ENCODE measurements at regions not wholly inside any gene's neighbourhood (a gene's known extent, or its start where the extent isn't known, plus 50 kb on each side); places are given as distances from the start of the nearest gene placed in this dataset.

DNA sequence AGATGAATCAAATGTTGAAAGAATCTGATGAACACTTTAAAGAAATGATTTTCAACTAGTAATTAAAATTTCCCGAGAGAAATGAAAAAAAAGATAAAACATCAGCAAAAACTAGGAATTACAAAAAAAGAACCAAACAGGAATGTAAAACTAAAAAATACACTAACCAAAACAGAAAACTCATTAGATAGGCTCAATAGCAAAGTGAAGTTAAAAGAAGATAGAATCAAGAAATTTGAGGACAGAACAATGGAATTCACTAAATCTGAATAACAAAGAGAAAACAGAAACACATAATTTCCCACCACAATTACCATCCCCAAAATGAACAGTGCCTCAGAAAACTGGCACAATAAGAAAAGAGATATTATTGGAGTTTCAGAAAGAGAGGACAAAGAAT lies 290.1 kb upstream of the CNTN4 start:
- DNase-seq, result no peak
- Histone ChIP-seq H3K79me2 (ENCODE audit: insufficient read depth, low read length) (no peaks in the 10 kb centered on the region), H3K9me3 (replicated peaks in 1 of 2; ENCODE audit: control insufficient read depth in 1 of 2, insufficient read depth in 1 of 2, low read length in 2 of 2) (peaks cover 24 to 34% of the 10 kb centered on the region in 2 donors), H3K27me3 (ENCODE audit: control insufficient read depth in 2 of 2, insufficient read depth in 2 of 2, low read length in 2 of 2) (no peaks in the 10 kb centered on the region), H3K36me3 (replicated peaks in 1 of 2; ENCODE audit: control insufficient read depth in 1 of 2, insufficient read depth in 2 of 2, low read length in 2 of 2) (no peaks in the 10 kb centered on the region), H3K4me1 (ENCODE audit: control insufficient read depth in 1 of 2, insufficient read depth in 2 of 2, low read length in 2 of 2) (no peaks in the 10 kb centered on the region), H3K9ac (ENCODE audit: insufficient read depth, low read length, poor library complexity, severe bottlenecking) (no peak overlapping the region), H4K20me1 (ENCODE audit: insufficient read depth, low read length) (no peaks in the 10 kb centered on the region), H3K27ac (ENCODE audit: low read depth in 1 of 2, low read length in 2 of 2) (no peak overlapping the region), H2AFZ (ENCODE audit: insufficient read depth, low read depth, low read length, poor library complexity, severe bottlenecking) (no peak overlapping the region), H3K4me3 (replicated peaks in 1 of 3; ENCODE audit: low read depth in 2 of 3, low read length in 3 of 3) (no peak overlapping the region), H3K4me2 (replicated peaks; ENCODE audit: extremely low read depth, low read length, poor library complexity, severe bottlenecking) (no peak overlapping the region)
- Mint-ChIP-seq H3K9me3 (peaks cover 5 to 23% (median 14%) of the 10 kb centered on the region in 7 donors), H3K27ac (no peak overlapping the region), H3K4me1 (no peaks in the 10 kb centered on the region), H3K36me3 (no peaks in the 10 kb centered on the region), H3K4me3 (no peak overlapping the region), H3K27me3 (ENCODE audit: low read depth in 3 of 3) (no peaks in the 10 kb centered on the region)
- TF ChIP-seq CTCF (IDR thresholded peaks at IDR 0.05), result no peak
- no CpG with 5 or more reads among the region's 1 CpG for WGBS (ENCODE audit: insufficient coverage)
- intact Hi-C loops (cut with micrococcal nuclease), result no loop called here

DNA sequence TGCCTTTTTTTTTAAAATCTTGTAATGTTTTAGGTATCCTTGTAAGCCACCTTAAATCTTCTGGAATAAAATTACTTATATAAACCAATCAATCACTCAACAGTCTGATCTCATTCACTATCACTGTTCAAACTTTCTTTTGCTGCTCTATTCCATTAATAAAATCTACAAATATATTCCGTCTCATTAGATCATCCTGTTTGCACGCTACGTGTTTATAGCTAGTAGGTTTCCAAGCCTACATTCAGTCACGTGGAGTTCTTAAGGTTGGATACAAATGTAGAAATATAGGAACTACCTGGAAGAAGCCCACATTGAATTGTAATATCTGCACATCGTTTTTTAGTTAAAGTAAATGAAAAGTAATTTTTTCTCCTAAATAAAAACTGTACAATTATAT lies 274.8 kb upstream of the CNTN4 start:
- intact Hi-C loops (cut with micrococcal nuclease), result no loop called here
- no peak for TF ChIP-seq CTCF (IDR thresholded peaks at IDR 0.05)
- H3K4me3 ChIP-seq (replicated peaks in 1 of 3; ENCODE audit: low read depth in 2 of 3, low read length in 3 of 3), result no peak overlapping the region
- Mint-ChIP-seq H3K27ac (no peak overlapping the region), H3K36me3 (no peaks in the 10 kb centered on the region), H3K4me3 (no peak overlapping the region), H3K27me3 (ENCODE audit: low read depth in 3 of 3) (no peaks in the 10 kb centered on the region), H3K4me1 (no peaks in the 10 kb centered on the region), H3K9me3 (peaks cover 0 to 3% (median 0%) of the 10 kb centered on the region in 7 donors)
- H3K79me2 ChIP-seq (ENCODE audit: insufficient read depth, low read length), result no peaks in the 10 kb centered on the region
- no peak overlapping the region for H2AFZ ChIP-seq (ENCODE audit: insufficient read depth, low read depth, low read length, poor library complexity, severe bottlenecking)
- no CpG with 5 or more reads among the region's 5 CpGs for WGBS (ENCODE audit: insufficient coverage)
- no peak overlapping the region for H3K4me2 ChIP-seq (replicated peaks; ENCODE audit: extremely low read depth, low read length, poor library complexity, severe bottlenecking)
- DNase-seq, result no peak
- no peaks in the 10 kb centered on the region for H3K27me3 ChIP-seq (ENCODE audit: control insufficient read depth in 2 of 2, insufficient read depth in 2 of 2, low read length in 2 of 2)
- H3K27ac ChIP-seq (ENCODE audit: low read depth in 1 of 2, low read length in 2 of 2), result no peak overlapping the region
- H3K9me3 ChIP-seq (replicated peaks in 1 of 2; ENCODE audit: control insufficient read depth in 1 of 2, insufficient read depth in 1 of 2, low read length in 2 of 2), result peaks cover 0 to 2% of the 10 kb centered on the region in 2 donors
- no peaks in the 10 kb centered on the region for H3K36me3 ChIP-seq (replicated peaks in 1 of 2; ENCODE audit: control insufficient read depth in 1 of 2, insufficient read depth in 2 of 2, low read length in 2 of 2)
- no peaks in the 10 kb centered on the region for H3K4me1 ChIP-seq (ENCODE audit: control insufficient read depth in 1 of 2, insufficient read depth in 2 of 2, low read length in 2 of 2)
- H4K20me1 ChIP-seq (ENCODE audit: insufficient read depth, low read length), result no peaks in the 10 kb centered on the region
- H3K9ac ChIP-seq (ENCODE audit: insufficient read depth, low read length, poor library complexity, severe bottlenecking), result no peak overlapping the region
